K562 (cell line): ENCODE measurements at regions not wholly inside any gene's neighbourhood (a gene's known extent, or its start where the extent isn't known, plus 50 kb on each side); places are given as distances from the start of the nearest gene placed in this dataset.

Source experiments
- ATAC-seq: fragments of 200-7000 bp; cut with Tn5 transposase; 3 replicates; pipeline ENCODE4 v1.9.1; 2020; ENCODE audit warnings: moderate library complexity
- BruUV-seq: library from RNA; stranded (reverse); fragments of 400-500 nt; replicated peaks from 2 replicates; lab custom pipeline; 2021; lab: Mats Ljungman, UMichigan
- CTCF ChIA-PET: fragments of 300-600 bp; formaldehyde crosslinking; extraction: SDS; loops from one replicate; lab custom pipeline; 2021; ENCODE audit warnings: low intra/inter-chr PET ratio; lab: Yijun Ruan, JAX
- POLR2A ChIA-PET: fragments of 300-600, 350-650 bp; sonication (Branson Sonifier 250); formaldehyde crosslinking; extraction: SDS; loops from one replicate; lab custom pipeline; 2021; ENCODE audit warnings: antibody characterized with exemption, inconsistent platforms; lab: Yijun Ruan, JAX
- DNase-seq, 4 experiments: peaks; one replicate each; pipeline versions ENCODE4 v3.0.0 to v3.0.0-alpha.2; 2011 to 2018; ENCODE audit warnings: low spot score in 3 of 4, mixed read lengths in 3 of 4; ENCODE audit errors: extremely low read depth in 1 of 4
- FAIRE-seq: peaks from 2 replicates; lab custom pipeline; 2011; peaks lifted over from hg19 to GRCh38; lab: Jason Lieb, UNC
- H2AFZ ChIP-seq: 2 replicates; pipeline ENCODE4 v1.6.0; 2011; ENCODE audit warnings: low read depth, low read length, control low read depth, inconsistent platforms
- H3K27ac ChIP-seq: fragments of 200-600 bp; 3 replicates; pipeline ENCODE4 v1.8.0; 2011; ENCODE audit warnings: low read depth, mild to moderate bottlenecking, control low read depth, inconsistent platforms, low read length, moderate library complexity, mixed read lengths; ENCODE audit errors: extremely low read depth
- H3K27me3 ChIP-seq, 2 experiments: fragments of 300-600 bp in 1 of 2; 2 replicates in 1 of 2; 3 replicates in 1 of 2; pipeline versions ENCODE4 v1.6.0 to v1.8.0; 2011; ENCODE audit warnings: inconsistent platforms in 2 of 2, low read length in 2 of 2, mild to moderate bottlenecking in 1 of 2, mixed read lengths in 1 of 2, moderate library complexity in 1 of 2; ENCODE audit not compliant: control insufficient read depth in 2 of 2, insufficient read depth in 2 of 2
- H3K36me3 ChIP-seq: fragments of 300-600 bp; 3 replicates; pipeline ENCODE4 v1.8.0; 2011; ENCODE audit warnings: mild to moderate bottlenecking, low read length, inconsistent platforms; ENCODE audit not compliant: control insufficient read depth, insufficient read depth
- H3K4me1 ChIP-seq, 2 experiments: fragments of 200-600 bp in 1 of 2; replicated peaks in 1 of 2; 2 replicates in 1 of 2; 3 replicates in 1 of 2; pipeline versions ENCODE4 v1.5.1 to v1.8.0; 2011; ENCODE audit warnings: inconsistent platforms in 2 of 2, low read length in 2 of 2, mild to moderate bottlenecking in 1 of 2, mixed read lengths in 1 of 2, moderate library complexity in 1 of 2; ENCODE audit not compliant: control insufficient read depth in 2 of 2, insufficient read depth in 2 of 2
- H3K4me2 ChIP-seq: 2 replicates; pipeline ENCODE4 v1.6.1; 2011; ENCODE audit warnings: low read length, control low read depth, inconsistent platforms, mixed read lengths; ENCODE audit not compliant: insufficient read depth
- H3K4me3 ChIP-seq: fragments of 200-600 bp; sonication (generic), shearing (Covaris generic); 2 replicates; pipeline ENCODE4 v1.5.1; 2016; ENCODE audit warnings: control low read depth, inconsistent platforms
- H3K79me2 ChIP-seq: fragments of 200-600 bp; 3 replicates; pipeline ENCODE4 v1.8.0; 2011; ENCODE audit warnings: low read length, inconsistent platforms; ENCODE audit not compliant: control insufficient read depth, insufficient read depth
- H3K9ac ChIP-seq, 2 experiments: 2 replicates each; pipeline versions ENCODE4 v1.6.0 to v1.6.1; 2011; ENCODE audit warnings: low read depth in 2 of 2, low read length in 2 of 2, control low read depth in 1 of 2, inconsistent platforms in 1 of 2, mild to moderate bottlenecking in 1 of 2, mixed read lengths in 1 of 2; ENCODE audit not compliant: insufficient read depth in 1 of 2
- H3K9me1 ChIP-seq: one replicate; pipeline ENCODE4 v1.6.0; 2011; ENCODE audit warnings: inconsistent platforms, mild to moderate bottlenecking, low read length, moderate library complexity; ENCODE audit not compliant: control insufficient read depth, insufficient read depth
- H3K9me3 ChIP-seq: replicated peaks from 2 replicates; pipeline ENCODE4 v1.5.1; 2011; ENCODE audit warnings: low read depth, low read length, inconsistent platforms; ENCODE audit not compliant: control insufficient read depth, insufficient read depth
- H4K20me1 ChIP-seq: replicated peaks from 2 replicates; pipeline ENCODE4 v1.6.1; 2011; ENCODE audit warnings: low read length, inconsistent platforms, mixed read lengths; ENCODE audit not compliant: control insufficient read depth, insufficient read depth
- CEBPB ChIP-seq: fragments of 450-650 bp; IDR thresholded peaks from 2 replicates; pipeline ENCODE4 v1.6.1; 2016; ENCODE audit warnings: missing genetic modification characterization, missing compliant biosample characterization
- SAFB2 ChIP-seq: fragments of 200-400 bp; formaldehyde crosslinking; IDR thresholded peaks from 2 replicates; pipeline ENCODE4 v1.6.1; 2018; ENCODE audit warnings: borderline replicate concordance, low read length, low read depth, moderate library complexity; ENCODE audit not compliant: severe bottlenecking
- SRF ChIP-seq, 2 experiments: fragments of 250-450, 450-650 bp in 1 of 2; sonication (Bioruptor Pico) in 1 of 2; sonication (generic) in 1 of 2; formaldehyde crosslinking; IDR thresholded peaks; 2 replicates each; pipeline versions ENCODE4 v1.5.0 to v1.5.1; 2020 to 2022; ENCODE audit warnings: mild to moderate bottlenecking in 1 of 2, missing genetic modification reagents in 1 of 2
- STAG1 ChIP-seq: sonication (generic); formaldehyde crosslinking; IDR thresholded peaks from 2 replicates; pipeline ENCODE4 v1.5.0; 2020; ENCODE audit warnings: missing genetic modification reagents, borderline replicate concordance
- STAT5B ChIP-seq: fragments of 250-450 bp; sonication (Bioruptor Pico); IDR thresholded peaks from 2 replicates; pipeline ENCODE4 v1.8.0; 2021; ENCODE audit warnings: mild to moderate bottlenecking, inconsistent platforms
- TCF7 ChIP-seq: sonication (generic); IDR thresholded peaks from 2 replicates; pipeline ENCODE4 v1.6.1; 2016; ENCODE audit warnings: antibody characterized with exemption, borderline replicate concordance
- ZFP1 ChIP-seq: fragments of 450-650 bp; formaldehyde crosslinking; IDR thresholded peaks from 2 replicates; pipeline ENCODE4 v1.4.0; 2020; ENCODE audit warnings: mild to moderate bottlenecking, mixed read lengths
- ZNF134 ChIP-seq: fragments of 250-450 bp; sonication (Bioruptor Pico); conservative IDR thresholded peaks from 2 replicates; pipeline ENCODE4 v1.4.0; 2020
- ZNF347 ChIP-seq: fragments of 450-650 bp; formaldehyde crosslinking; IDR thresholded peaks from 2 replicates; pipeline ENCODE4 v1.4.0; 2020; ENCODE audit warnings: low read depth, mild to moderate bottlenecking, moderate library complexity
- ZNF75A ChIP-seq: fragments of 450-650 bp; formaldehyde crosslinking; IDR thresholded peaks from 2 replicates; pipeline ENCODE4 v1.4.0; 2020; ENCODE audit warnings: mild to moderate bottlenecking
- WGBS: fragments of 100-300 bp; shearing (Covaris generic); methylation state at CpG from one replicate; pipeline ENCODE4 v1.1.6; 2016; ENCODE audit warnings: low coverage, mixed read lengths; ENCODE audit not compliant: insufficient coverage; ENCODE audit errors: missing lambda C conversion rate; 5-methylcytosine and 5-hydroxymethylcytosine counted together
- in situ Hi-C: fragments of 300-500 bp; cut with MboI; formaldehyde crosslinking; loops from 4 replicates; pipeline ENCODE4 v1.15.0; 2018; ENCODE audit warnings: inconsistent platforms, mixed read lengths
- intact Hi-C: fragments of 100-400 bp; cut with micrococcal nuclease; formaldehyde crosslinking; loops from 2 replicates; pipeline ENCODE4 v1.14.2; 2022
- TF ChIP-seq, protein P1 (sequence below): fragments of 250-450 bp; sonication (Bioruptor Pico); IDR thresholded peaks from 2 replicates; pipeline ENCODE4 v1.4.0; 2020
- TF ChIP-seq, protein P2 (sequence below): fragments of 250-450 bp; sonication (Bioruptor Pico); IDR thresholded peaks from 2 replicates; pipeline ENCODE4 v1.8.0; 2022; ENCODE audit warnings: moderate library complexity, mild to moderate bottlenecking, inconsistent platforms

DNA sequence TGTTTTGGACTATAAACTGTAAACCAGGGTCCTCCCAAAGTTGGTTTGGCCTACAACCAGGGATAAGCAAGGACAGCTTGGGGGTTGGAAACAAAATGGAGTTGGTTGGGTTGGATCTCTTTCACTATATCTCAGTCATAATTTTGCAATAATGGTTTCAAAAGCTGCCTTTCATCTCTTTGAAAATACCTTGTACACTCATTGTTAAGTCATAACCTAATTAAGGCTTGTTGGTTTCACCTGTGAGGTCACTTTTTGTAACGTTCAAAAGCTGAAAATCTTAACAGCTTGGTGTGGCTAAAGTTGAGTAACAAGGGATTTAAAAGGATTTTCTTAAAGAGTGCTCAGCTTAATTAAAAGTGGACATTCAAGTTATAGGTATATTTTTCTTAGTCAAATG is 476.1 kb downstream of the IPMK start (continued):
- TF ChIP-seq, protein P1, sequence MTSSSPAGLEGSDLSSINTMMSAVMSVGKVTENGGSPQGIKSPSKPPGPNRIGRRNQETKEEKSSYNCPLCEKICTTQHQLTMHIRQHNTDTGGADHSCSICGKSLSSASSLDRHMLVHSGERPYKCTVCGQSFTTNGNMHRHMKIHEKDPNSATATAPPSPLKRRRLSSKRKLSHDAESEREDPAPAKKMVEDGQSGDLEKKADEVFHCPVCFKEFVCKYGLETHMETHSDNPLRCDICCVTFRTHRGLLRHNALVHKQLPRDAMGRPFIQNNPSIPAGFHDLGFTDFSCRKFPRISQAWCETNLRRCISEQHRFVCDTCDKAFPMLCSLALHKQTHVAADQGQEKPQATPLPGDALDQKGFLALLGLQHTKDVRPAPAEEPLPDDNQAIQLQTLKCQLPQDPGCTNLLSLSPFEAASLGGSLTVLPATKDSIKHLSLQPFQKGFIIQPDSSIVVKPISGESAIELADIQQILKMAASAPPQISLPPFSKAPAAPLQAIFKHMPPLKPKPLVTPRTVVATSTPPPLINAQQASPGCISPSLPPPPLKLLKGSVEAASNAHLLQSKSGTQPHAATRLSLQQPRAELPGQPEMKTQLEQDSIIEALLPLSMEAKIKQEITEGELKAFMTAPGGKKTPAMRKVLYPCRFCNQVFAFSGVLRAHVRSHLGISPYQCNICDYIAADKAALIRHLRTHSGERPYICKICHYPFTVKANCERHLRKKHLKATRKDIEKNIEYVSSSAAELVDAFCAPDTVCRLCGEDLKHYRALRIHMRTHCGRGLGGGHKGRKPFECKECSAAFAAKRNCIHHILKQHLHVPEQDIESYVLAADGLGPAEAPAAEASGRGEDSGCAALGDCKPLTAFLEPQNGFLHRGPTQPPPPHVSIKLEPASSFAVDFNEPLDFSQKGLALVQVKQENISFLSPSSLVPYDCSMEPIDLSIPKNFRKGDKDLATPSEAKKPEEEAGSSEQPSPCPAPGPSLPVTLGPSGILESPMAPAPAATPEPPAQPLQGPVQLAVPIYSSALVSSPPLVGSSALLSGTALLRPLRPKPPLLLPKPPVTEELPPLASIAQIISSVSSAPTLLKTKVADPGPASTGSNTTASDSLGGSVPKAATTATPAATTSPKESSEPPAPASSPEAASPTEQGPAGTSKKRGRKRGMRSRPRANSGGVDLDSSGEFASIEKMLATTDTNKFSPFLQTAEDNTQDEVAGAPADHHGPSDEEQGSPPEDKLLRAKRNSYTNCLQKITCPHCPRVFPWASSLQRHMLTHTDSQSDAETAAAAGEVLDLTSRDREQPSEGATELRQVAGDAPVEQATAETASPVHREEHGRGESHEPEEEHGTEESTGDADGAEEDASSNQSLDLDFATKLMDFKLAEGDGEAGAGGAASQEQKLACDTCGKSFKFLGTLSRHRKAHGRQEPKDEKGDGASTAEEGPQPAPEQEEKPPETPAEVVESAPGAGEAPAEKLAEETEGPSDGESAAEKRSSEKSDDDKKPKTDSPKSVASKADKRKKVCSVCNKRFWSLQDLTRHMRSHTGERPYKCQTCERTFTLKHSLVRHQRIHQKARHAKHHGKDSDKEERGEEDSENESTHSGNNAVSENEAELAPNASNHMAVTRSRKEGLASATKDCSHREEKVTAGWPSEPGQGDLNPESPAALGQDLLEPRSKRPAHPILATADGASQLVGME (CRISPR knock-in tag), result no peak
- TF ChIP-seq CEBPB (tag) (no peak), TCF7 (no peak), SAFB2 (no peak)
- TF ChIP-seq, all 486 proteins: peak for 0

DNA sequence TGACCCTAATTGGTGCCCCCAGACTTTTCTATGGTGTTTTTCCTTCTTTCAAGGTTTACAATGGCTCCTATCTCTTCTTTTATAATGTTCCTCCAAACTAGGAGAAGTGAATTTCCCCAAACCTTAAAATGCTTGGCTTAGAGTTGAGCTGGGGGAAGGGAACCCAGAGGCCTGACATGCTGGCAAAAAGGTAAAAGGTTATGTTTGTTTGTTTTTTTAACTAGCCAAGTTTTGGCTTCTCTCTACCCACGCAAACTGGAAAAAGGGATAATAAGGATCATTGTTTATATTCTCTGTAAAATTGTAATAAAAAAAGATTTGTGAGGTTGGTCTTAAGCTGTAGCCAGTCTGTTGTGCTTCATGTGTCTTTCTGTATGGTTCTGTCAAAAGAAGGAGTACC is 477.0 kb downstream of the IPMK start:
- ATAC-seq, result no peak
- ChIA-PET CTCF (no interaction called here), POLR2A (no interaction called here)
- H3K4me2 ChIP-seq, result no peak overlapping the region
- no TSS peak for BruUV-seq
- intact Hi-C loops (no loop called here), in situ Hi-C loops (no loop called here)
- H3K9me1 ChIP-seq, result no peaks in the 10 kb centered on the region
- H3K4me1 ChIP-seq, result no peaks in the 10 kb centered on the region
- H3K9me3 ChIP-seq, result peaks cover 2% of the 10 kb centered on the region; the same call in 1 of the 2 replicates
- DNase-seq, result no peak
- no peaks in the 10 kb centered on the region for H3K79me2 ChIP-seq
- no peaks in the 10 kb centered on the region for H4K20me1 ChIP-seq
- TF ChIP-seq STAT5B (CRISPR knock-in tag) (no peak), ZNF75A (CRISPR knock-in tag) (no peak), ZNF134 (CRISPR knock-in tag) (no peak), ZNF347 (CRISPR knock-in tag) (no peak), SRF (CRISPR knock-in tag; IDR thresholded peaks at IDR 0.05) (no peak), STAG1 (CRISPR knock-in tag) (no peak), ZFP1 (CRISPR knock-in tag) (no peak)
- TF ChIP-seq, protein P2, sequence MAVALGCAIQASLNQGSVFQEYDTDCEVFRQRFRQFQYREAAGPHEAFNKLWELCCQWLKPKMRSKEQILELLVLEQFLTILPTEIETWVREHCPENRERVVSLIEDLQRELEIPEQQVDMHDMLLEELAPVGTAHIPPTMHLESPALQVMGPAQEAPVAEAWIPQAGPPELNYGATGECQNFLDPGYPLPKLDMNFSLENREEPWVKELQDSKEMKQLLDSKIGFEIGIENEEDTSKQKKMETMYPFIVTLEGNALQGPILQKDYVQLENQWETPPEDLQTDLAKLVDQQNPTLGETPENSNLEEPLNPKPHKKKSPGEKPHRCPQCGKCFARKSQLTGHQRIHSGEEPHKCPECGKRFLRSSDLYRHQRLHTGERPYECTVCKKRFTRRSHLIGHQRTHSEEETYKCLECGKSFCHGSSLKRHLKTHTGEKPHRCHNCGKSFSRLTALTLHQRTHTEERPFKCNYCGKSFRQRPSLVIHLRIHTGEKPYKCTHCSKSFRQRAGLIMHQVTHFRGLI (CRISPR knock-in tag), result no peak
- H3K27me3 ChIP-seq, result no peaks in the 10 kb centered on the region
- H3K4me3 ChIP-seq, result no peak overlapping the region
- 0% methylated on average over 1 of the region's 1 CpG for WGBS
- H3K36me3 ChIP-seq, result no peaks in the 10 kb centered on the region
- no peak for FAIRE-seq
- H3K27ac ChIP-seq, result no peak overlapping the region
- H3K9ac ChIP-seq, result no peak overlapping the region
- no peak overlapping the region for H2AFZ ChIP-seq
